ENCODE measurements at regions not wholly inside any gene's neighbourhood (a gene's known extent, or its start where the extent isn't known, plus 50 kb on each side); places are given as distances from the start of the nearest gene placed in this dataset.

DNA sequence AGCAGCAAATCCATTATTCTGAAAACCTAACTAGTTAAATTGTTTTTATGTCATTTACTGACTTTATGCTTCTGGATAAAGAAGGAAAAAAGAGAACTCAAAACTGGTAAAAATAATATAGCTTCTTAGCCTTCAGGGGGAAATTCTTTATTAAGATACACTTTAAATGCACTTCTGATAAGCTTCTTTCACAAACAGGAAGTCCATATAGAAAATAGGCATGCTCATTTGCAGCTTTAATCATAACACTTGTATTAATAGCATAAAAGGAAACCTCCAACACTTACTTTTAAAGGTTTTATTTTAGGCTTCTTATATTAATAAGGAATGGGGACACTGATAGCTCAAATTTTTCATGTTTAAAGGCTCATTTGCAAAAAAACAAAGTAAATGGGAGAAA lies 538.0 kb upstream of the SLC35B3 start:
- Histone ChIP-seq H3K9ac (ENCODE audit: low read length) (no peak overlapping the region), H4K20me1 (ENCODE audit: insufficient read depth) (no peaks in the 10 kb centered on the region), H3K9me3 (ENCODE audit: control insufficient read depth in 1 of 2, insufficient read depth in 1 of 2, low read depth in 1 of 2, low read length in 2 of 2) (peaks cover 0 to 4% of the 10 kb centered on the region in 2 experiments; a peak in 2 of 4 replicates), H2AFZ (ENCODE audit: low read depth, low read length, poor library complexity, severe bottlenecking) (peak overlapping the region; percentile 21), H3K27ac (ENCODE audit: low read depth, low read length) (no peak overlapping the region), H3K4me3 (replicated peaks in 1 of 2; ENCODE audit: low read depth in 1 of 2, low read length in 2 of 2) (no peak overlapping the region), H3K36me3 (ENCODE audit: control insufficient read depth in 1 of 2, insufficient read depth in 2 of 2, low read length in 2 of 2) (no peaks in the 10 kb centered on the region), H3K79me2 (ENCODE audit: insufficient read depth, low read length) (no peaks in the 10 kb centered on the region), H3K27me3 (ENCODE audit: insufficient read depth, low read length) (no peaks in the 10 kb centered on the region), H3K4me1 (ENCODE audit: control insufficient read depth in 1 of 2, insufficient read depth in 2 of 2, low read length in 2 of 2) (no peaks in the 10 kb centered on the region), H3K9me2 (ENCODE audit: insufficient read depth) (no peaks in the 10 kb centered on the region), H3K4me2 (ENCODE audit: low read length) (no peak overlapping the region)
- ChIA-PET CTCF (interaction anchor here (1.8 kb wide), 1 partner anchor 10 kb away, joined by 6 read pairs; no protein-coding TSS in a partner anchor), POLR2A (no interaction called here), RAD21 (ENCODE audit: low non-redundant PET in 1 of 2, low total read pairs in 2 of 2, uncharacterized antibody in 2 of 2, unreplicated experiment in 2 of 2) (no interaction called here)
- TF ChIP-seq SP1 (IDR thresholded peaks at IDR 0.05; ENCODE audit: low read depth), result no peak
- TF ChIP-seq, protein P1, sequence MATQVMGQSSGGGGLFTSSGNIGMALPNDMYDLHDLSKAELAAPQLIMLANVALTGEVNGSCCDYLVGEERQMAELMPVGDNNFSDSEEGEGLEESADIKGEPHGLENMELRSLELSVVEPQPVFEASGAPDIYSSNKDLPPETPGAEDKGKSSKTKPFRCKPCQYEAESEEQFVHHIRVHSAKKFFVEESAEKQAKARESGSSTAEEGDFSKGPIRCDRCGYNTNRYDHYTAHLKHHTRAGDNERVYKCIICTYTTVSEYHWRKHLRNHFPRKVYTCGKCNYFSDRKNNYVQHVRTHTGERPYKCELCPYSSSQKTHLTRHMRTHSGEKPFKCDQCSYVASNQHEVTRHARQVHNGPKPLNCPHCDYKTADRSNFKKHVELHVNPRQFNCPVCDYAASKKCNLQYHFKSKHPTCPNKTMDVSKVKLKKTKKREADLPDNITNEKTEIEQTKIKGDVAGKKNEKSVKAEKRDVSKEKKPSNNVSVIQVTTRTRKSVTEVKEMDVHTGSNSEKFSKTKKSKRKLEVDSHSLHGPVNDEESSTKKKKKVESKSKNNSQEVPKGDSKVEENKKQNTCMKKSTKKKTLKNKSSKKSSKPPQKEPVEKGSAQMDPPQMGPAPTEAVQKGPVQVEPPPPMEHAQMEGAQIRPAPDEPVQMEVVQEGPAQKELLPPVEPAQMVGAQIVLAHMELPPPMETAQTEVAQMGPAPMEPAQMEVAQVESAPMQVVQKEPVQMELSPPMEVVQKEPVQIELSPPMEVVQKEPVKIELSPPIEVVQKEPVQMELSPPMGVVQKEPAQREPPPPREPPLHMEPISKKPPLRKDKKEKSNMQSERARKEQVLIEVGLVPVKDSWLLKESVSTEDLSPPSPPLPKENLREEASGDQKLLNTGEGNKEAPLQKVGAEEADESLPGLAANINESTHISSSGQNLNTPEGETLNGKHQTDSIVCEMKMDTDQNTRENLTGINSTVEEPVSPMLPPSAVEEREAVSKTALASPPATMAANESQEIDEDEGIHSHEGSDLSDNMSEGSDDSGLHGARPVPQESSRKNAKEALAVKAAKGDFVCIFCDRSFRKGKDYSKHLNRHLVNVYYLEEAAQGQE (IDR thresholded peaks at IDR 0.05; ENCODE audit: low read depth), result no peak
- no peak for TF ChIP-seq JUND (IDR thresholded peaks at IDR 0.05)
- no peak for TF ChIP-seq RAD21 (IDR thresholded peaks at IDR 0.05; ENCODE audit: low read depth)
- no peak for TF ChIP-seq EGR1 (IDR thresholded peaks at IDR 0.05; ENCODE audit: low read depth)
- TF ChIP-seq ZFX (IDR thresholded peaks at IDR 0.05), result no peak
- TF ChIP-seq, protein P2, sequence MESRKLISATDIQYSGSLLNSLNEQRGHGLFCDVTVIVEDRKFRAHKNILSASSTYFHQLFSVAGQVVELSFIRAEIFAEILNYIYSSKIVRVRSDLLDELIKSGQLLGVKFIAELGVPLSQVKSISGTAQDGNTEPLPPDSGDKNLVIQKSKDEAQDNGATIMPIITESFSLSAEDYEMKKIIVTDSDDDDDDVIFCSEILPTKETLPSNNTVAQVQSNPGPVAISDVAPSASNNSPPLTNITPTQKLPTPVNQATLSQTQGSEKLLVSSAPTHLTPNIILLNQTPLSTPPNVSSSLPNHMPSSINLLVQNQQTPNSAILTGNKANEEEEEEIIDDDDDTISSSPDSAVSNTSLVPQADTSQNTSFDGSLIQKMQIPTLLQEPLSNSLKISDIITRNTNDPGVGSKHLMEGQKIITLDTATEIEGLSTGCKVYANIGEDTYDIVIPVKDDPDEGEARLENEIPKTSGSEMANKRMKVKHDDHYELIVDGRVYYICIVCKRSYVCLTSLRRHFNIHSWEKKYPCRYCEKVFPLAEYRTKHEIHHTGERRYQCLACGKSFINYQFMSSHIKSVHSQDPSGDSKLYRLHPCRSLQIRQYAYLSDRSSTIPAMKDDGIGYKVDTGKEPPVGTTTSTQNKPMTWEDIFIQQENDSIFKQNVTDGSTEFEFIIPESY (IDR thresholded peaks at IDR 0.05; ENCODE audit: extremely low read depth, insufficient replicate concordance, low read length), result no peak
- TF ChIP-seq SRF (IDR thresholded peaks at IDR 0.05; ENCODE audit: low read depth), result no peak
- DNase-seq (ENCODE audit: low read depth, low spot score), result no peak
- BruUV-seq (replicated peaks), result no TSS peak
- intact Hi-C loops (cut with micrococcal nuclease), result no loop called here
- ATAC-seq, result no peak
